ENCODE measurements at regions not wholly inside any gene's neighbourhood (a gene's known extent, or its start where the extent isn't known, plus 50 kb on each side); places are given as distances from the start of the nearest gene placed in this dataset.

DNA sequence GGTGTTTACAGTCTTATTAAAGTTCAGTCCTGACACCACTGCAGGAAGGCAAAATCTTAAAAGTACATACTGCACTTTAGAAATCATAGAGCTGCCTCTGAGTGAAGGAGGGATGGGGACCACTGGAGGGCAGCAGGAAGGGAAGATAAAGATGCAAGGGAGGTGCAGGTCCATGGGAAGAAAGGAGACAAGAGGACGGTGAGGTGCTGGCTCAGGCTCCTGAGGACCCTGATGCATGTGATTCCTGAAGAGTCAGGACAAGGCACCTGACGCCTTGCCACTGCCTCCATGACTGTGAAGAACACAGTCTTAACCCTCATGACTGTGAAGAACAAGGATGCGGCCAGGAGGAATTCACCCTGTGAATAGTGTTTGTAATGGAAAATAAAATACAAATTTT, 116.2 kb upstream of the NPAS2 start:
- TF ChIP-seq CTCF (IDR thresholded peaks at IDR 0.05), result no peak
- no peak for TF ChIP-seq POLR2AphosphoS5 (IDR thresholded peaks at IDR 0.05)
